ENCODE measurements at regions not wholly inside any gene's neighbourhood (a gene's known extent, or its start where the extent isn't known, plus 50 kb on each side); places are given as distances from the start of the nearest gene placed in this dataset.

- TF ChIP-seq POLR2A (IDR thresholded peaks at IDR 0.05), result no peak
- TF ChIP-seq, protein P1, sequence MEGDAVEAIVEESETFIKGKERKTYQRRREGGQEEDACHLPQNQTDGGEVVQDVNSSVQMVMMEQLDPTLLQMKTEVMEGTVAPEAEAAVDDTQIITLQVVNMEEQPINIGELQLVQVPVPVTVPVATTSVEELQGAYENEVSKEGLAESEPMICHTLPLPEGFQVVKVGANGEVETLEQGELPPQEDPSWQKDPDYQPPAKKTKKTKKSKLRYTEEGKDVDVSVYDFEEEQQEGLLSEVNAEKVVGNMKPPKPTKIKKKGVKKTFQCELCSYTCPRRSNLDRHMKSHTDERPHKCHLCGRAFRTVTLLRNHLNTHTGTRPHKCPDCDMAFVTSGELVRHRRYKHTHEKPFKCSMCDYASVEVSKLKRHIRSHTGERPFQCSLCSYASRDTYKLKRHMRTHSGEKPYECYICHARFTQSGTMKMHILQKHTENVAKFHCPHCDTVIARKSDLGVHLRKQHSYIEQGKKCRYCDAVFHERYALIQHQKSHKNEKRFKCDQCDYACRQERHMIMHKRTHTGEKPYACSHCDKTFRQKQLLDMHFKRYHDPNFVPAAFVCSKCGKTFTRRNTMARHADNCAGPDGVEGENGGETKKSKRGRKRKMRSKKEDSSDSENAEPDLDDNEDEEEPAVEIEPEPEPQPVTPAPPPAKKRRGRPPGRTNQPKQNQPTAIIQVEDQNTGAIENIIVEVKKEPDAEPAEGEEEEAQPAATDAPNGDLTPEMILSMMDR (IDR thresholded peaks at IDR 0.05), result no peak
Measured at GRCh38 chr15:81856001-81856633, 189.7 kb downstream of the MEX3B start.

All from esophagus squamous epithelium (tissue), 4 donors.